ENCODE measurements at regions not wholly inside any gene's neighbourhood (a gene's known extent, or its start where the extent isn't known, plus 50 kb on each side); places are given as distances from the start of the nearest gene placed in this dataset.

DNA sequence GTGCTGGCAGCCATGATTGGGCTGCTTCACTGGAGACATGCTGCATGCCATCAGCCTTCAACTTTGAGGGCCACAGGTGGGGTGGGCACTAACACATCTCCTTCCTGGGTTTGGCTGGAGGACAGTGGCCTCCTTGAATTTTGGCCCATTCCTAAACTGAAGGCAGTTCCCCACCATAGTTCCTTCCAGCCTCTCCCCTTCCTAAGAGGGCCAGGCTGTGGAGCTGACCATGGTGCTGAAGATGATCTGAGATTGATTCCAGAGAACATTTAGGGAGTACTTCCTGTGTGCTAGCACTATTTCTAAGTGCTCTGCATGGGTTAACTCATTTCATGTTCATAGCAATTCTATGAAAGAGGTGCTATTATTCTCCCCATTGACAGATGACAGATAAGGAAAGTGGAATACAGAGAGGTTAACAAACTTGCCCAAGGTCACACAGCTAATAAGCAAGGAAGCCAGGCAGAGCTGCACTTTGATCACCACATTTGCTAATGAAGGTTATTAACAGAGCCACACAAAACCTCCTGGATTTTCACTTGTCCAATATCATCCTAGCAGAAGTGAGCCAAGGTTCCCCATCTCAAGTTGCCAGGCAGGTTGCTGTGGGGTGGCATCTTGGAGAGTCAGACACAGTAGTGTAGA lies 175.3 kb downstream of the ZIC5 start:
- TF ChIP-seq, protein P1, sequence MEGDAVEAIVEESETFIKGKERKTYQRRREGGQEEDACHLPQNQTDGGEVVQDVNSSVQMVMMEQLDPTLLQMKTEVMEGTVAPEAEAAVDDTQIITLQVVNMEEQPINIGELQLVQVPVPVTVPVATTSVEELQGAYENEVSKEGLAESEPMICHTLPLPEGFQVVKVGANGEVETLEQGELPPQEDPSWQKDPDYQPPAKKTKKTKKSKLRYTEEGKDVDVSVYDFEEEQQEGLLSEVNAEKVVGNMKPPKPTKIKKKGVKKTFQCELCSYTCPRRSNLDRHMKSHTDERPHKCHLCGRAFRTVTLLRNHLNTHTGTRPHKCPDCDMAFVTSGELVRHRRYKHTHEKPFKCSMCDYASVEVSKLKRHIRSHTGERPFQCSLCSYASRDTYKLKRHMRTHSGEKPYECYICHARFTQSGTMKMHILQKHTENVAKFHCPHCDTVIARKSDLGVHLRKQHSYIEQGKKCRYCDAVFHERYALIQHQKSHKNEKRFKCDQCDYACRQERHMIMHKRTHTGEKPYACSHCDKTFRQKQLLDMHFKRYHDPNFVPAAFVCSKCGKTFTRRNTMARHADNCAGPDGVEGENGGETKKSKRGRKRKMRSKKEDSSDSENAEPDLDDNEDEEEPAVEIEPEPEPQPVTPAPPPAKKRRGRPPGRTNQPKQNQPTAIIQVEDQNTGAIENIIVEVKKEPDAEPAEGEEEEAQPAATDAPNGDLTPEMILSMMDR (optimal IDR thresholded peaks at IDR 0.05 in 1 of 3, IDR thresholded peaks at IDR 0.05 in 1 of 3, conservative IDR thresholded peaks at IDR 0.05 in 1 of 3; ENCODE audit: extremely low read depth in 1 of 3, insufficient read depth in 2 of 3, low read length in 3 of 3) = no peak
- no peak for TF ChIP-seq EZH2 (IDR thresholded peaks at IDR 0.05; ENCODE audit: low read length)
